Body of pancreas (tissue), 4 donors: ENCODE measurements at regions not wholly inside any gene's neighbourhood (a gene's known extent, or its start where the extent isn't known, plus 50 kb on each side); places are given as distances from the start of the nearest gene placed in this dataset.
"Not testable (repeated sequence)": the region's sequence is repeated elsewhere in the genome, so short reads cannot be mapped to it uniquely, and the experiment has no call there.

ENCODE experiments used
- ATAC-seq: fragments of 150-250 bp; one replicate; pipeline ENCODE4 v1.9.1; 2016
- DNase-seq, 4 donors: peaks; one replicate each; pipeline ENCODE4 v3.0.0-alpha.2; 2019
- H3K27ac ChIP-seq, 4 donors: fragments of 200-600 bp; sonication (generic); 1 replicate in 3 of 4; 2 replicates in 1 of 4; pipeline versions ENCODE4 v1.5.1 to v1.6.1; 2016 to 2019; ENCODE audit warnings: mild to moderate bottlenecking in 1 of 4, mixed read lengths in 1 of 4, moderate library complexity in 1 of 4
- H3K27me3 ChIP-seq, 2 donors: fragments of 200-600 bp; sonication (generic); one replicate each; pipeline ENCODE4 v1.6.0; 2016; ENCODE audit warnings: mild to moderate bottlenecking in 1 of 2
- H3K36me3 ChIP-seq, 2 donors: fragments of 200-600 bp; sonication (generic); replicated peaks in 1 of 2; 2 replicates each; pipeline ENCODE4 v1.5.1; 2016; ENCODE audit warnings: low read depth in 2 of 2; ENCODE audit not compliant: insufficient read depth in 1 of 2
- H3K4me1 ChIP-seq: fragments of 200-600 bp; sonication (generic); one replicate; pipeline ENCODE4 v1.6.0; 2016
- H3K4me3 ChIP-seq, 2 donors: fragments of 200-600 bp; sonication (generic); 1 replicate in 1 of 2; 2 replicates in 1 of 2; pipeline ENCODE4 v1.5.1; 2016 to 2019
- H3K9me3 ChIP-seq, 3 donors: fragments of 200-600 bp; sonication (generic); 1 replicate in 2 of 3; 2 replicates in 1 of 3; pipeline ENCODE4 v1.5.1; 2016
- CTCF ChIP-seq, 7 experiments: fragments of 450-650 bp in 4 of 7; fragments of 200-600 bp in 3 of 7; sonication (generic) in 3 of 7; IDR thresholded peaks; one replicate each; pipeline ENCODE4 v1.5.1; 2016 to 2019; ENCODE audit warnings: antibody characterized with exemption in 7 of 7
- POLR2A ChIP-seq, 3 donors: fragments of 450-650 bp; IDR thresholded peaks; one replicate each; pipeline ENCODE4 v1.6.1; 2016; ENCODE audit warnings: antibody characterized with exemption in 3 of 3, mild to moderate bottlenecking in 2 of 3
- WGBS, 2 donors: methylation state at CpG; one replicate each; pipeline ENCODE4 v1.1.5; 2017; 5-methylcytosine and 5-hydroxymethylcytosine counted together
- intact Hi-C: fragments of 100-400 bp; cut with DNase I; formaldehyde crosslinking; loops from one replicate; pipeline ENCODE4 v1.15.1; 2023

GRCh38 chr19:20367811-20368294 is 197.7 kb downstream of the ZNF737 start:
- peak in 1 of 3 donors; percentile 50 for TF ChIP-seq POLR2A (IDR thresholded peaks at IDR 0.05)
- TF ChIP-seq CTCF (IDR thresholded peaks at IDR 0.05), result peak in 5 of 7 experiments; percentile 17 to 57 (median 53)
- intact Hi-C loops, result loop anchor here (10.0 kb wide), 1 partner anchor 113 kb away; no protein-coding TSS in a partner anchor
- Histone ChIP-seq H3K36me3 (no peaks in the 10 kb centered on the region), H3K27me3 (no peaks in the 10 kb centered on the region), H3K9me3 (no peaks in the 10 kb centered on the region), H3K4me3 (no peak overlapping the region), H3K4me1 (peaks cover 7% of the 10 kb centered on the region), H3K27ac (peak overlapping the region in 2 of 4 donors; percentile 51 to 53)
- WGBS, 2 donors, result 4 to 16% methylated on average over 8 of the region's 8 CpGs
- DNase-seq (peak; percentile 69 to 85 (median 70)), ATAC-seq (peak; percentile 91)

- intact Hi-C loops, result loop anchor here (10.0 kb wide), 1 partner anchor 110 kb away; no protein-coding TSS in a partner anchor
- Histone ChIP-seq H3K27me3 (no peaks in the 10 kb centered on the region), H3K36me3 (no peaks in the 10 kb centered on the region), H3K9me3 (no peaks in the 10 kb centered on the region), H3K4me1 (peaks cover 12% of the 10 kb centered on the region), H3K27ac (no peak overlapping the region), H3K4me3 (no peak overlapping the region)
- no peak for DNase-seq
- 35 to 69% methylated on average over 6 of the region's 6 CpGs for WGBS, 2 donors
- ATAC-seq, result no peak
- TF ChIP-seq POLR2A (IDR thresholded peaks at IDR 0.05), result no peak
- no peak for TF ChIP-seq CTCF (IDR thresholded peaks at IDR 0.05)
These were observed 198.1 kb downstream of the ZNF486 start for GRCh38 chr19:20365146-20365545.

- peak; percentile 60 for ATAC-seq
These were observed 193.1 kb downstream of the ZNF486 start for GRCh38 chr19:20359933-20360720.

GRCh38 chr19:20358841-20359465 is 191.9 kb downstream of the ZNF486 start:
- H3K36me3 ChIP-seq, H3K9me3 ChIP-seq, H3K27me3 ChIP-seq, ATAC-seq, DNase-seq, intact Hi-C loops, H3K4me3 ChIP-seq, H3K27ac ChIP-seq: not testable (repeated sequence)
- H3K4me1 ChIP-seq, result peaks cover 19% of the 10 kb centered on the region
- 82 to 92% methylated on average over 7 of the region's 7 CpGs for WGBS, 2 donors

More at GRCh38 chr19:20359933-20360720, 193.1 kb downstream of the ZNF486 start:
- DNase-seq, result peak; percentile 28 to 71 (median 50)
- H3K4me1 ChIP-seq, result peaks cover 19% of the 10 kb centered on the region
- H3K4me3 ChIP-seq, result no peak overlapping the region
- no peaks in the 10 kb centered on the region for H3K9me3 ChIP-seq
- no peaks in the 10 kb centered on the region for H3K27me3 ChIP-seq
- TF ChIP-seq CTCF (IDR thresholded peaks at IDR 0.05) (peak; percentile 21 to 61 (median 58)), POLR2A (IDR thresholded peaks at IDR 0.05) (no peak)
- H3K27ac ChIP-seq, result no peak overlapping the region
- no peaks in the 10 kb centered on the region for H3K36me3 ChIP-seq
- intact Hi-C loops, result loop anchor here (10.0 kb wide), 1 partner anchor 105 kb away; no protein-coding TSS in a partner anchor
- 38 to 50% methylated on average over 11 of the region's 11 CpGs for WGBS, 2 donors

GRCh38 chr19:20357921-20358320 is 190.9 kb downstream of the ZNF486 start:
- TF ChIP-seq POLR2A (IDR thresholded peaks at IDR 0.05), result no peak
- H3K27ac ChIP-seq, result peak overlapping the region in 2 of 4 donors; percentile 17 to 34
- DNase-seq (peak in 2 of 4 donors; percentile 18 to 52), ATAC-seq (no peak)
- no peaks in the 10 kb centered on the region for H3K9me3 ChIP-seq
- H3K4me1 ChIP-seq, result peaks cover 19% of the 10 kb centered on the region
- intact Hi-C loops, result no loop called here
- no peaks in the 10 kb centered on the region for H3K36me3 ChIP-seq
- H3K4me3 ChIP-seq, result no peak overlapping the region
- 63 to 69% methylated on average over 6 of the region's 6 CpGs for WGBS, 2 donors
- H3K27me3 ChIP-seq, result no peaks in the 10 kb centered on the region
